ENCODE measurements at regions not wholly inside any gene's neighbourhood (a gene's known extent, or its start where the extent isn't known, plus 50 kb on each side); places are given as distances from the start of the nearest gene placed in this dataset.
"Not testable (repeated sequence)": the region's sequence is repeated elsewhere in the genome, so short reads cannot be mapped to it uniquely, and the experiment has no call there.

DNA sequence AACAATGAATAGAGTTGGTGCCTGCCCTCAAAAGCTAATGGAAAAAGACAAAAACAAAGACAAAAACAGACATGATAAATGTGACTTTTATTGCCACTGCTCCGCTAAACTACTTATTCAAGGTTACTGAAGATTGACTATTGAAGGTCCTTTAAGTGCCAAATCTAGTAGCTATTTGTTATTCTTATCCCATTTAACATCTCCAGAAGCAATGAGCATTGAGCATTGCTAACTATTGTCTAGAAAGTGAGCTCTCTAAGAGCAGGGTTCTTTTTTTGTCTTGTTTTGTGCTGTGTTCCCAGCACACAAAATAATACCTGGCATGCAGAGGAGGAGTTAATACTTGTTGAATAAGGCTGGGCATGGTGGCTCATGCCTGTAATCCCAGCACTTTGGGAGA lies 95.4 kb upstream of the SFRP2 start:
- TF ChIP-seq EP300 (IDR thresholded peaks at IDR 0.05), result no peak
- no peak for TF ChIP-seq POLR2AphosphoS5 (IDR thresholded peaks at IDR 0.05)
- TF ChIP-seq POLR2A (IDR thresholded peaks at IDR 0.05; ENCODE audit: low read depth), result no peak
- TF ChIP-seq, protein P1, sequence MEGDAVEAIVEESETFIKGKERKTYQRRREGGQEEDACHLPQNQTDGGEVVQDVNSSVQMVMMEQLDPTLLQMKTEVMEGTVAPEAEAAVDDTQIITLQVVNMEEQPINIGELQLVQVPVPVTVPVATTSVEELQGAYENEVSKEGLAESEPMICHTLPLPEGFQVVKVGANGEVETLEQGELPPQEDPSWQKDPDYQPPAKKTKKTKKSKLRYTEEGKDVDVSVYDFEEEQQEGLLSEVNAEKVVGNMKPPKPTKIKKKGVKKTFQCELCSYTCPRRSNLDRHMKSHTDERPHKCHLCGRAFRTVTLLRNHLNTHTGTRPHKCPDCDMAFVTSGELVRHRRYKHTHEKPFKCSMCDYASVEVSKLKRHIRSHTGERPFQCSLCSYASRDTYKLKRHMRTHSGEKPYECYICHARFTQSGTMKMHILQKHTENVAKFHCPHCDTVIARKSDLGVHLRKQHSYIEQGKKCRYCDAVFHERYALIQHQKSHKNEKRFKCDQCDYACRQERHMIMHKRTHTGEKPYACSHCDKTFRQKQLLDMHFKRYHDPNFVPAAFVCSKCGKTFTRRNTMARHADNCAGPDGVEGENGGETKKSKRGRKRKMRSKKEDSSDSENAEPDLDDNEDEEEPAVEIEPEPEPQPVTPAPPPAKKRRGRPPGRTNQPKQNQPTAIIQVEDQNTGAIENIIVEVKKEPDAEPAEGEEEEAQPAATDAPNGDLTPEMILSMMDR (IDR thresholded peaks at IDR 0.05), result no peak
- intact Hi-C loops (cut with DNase I), result no loop called here
- WGBS, result 83% methylated on average over 1 of the region's 1 CpG

DNA sequence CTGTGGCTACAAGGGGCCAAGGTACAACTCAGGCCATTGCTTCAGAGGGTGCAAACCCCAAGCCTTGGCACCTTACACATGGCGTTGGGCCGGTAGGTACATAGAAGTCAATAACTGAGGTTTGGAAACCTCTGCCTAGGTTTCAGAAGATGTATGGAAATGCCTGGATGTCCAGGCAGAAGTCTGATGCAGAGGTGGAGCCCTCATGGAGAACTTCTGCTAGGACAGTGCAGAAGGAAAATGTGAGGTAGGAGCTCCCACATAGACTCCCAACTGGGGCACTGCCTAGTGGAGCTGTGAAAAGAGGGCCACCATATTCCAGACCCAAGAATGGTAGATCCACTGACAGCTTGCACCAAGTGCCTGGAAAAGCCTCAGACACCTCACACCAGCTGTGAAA lies 92.1 kb upstream of the SFRP2 start:
- Histone ChIP-seq H3K27me3 (no peaks in the 10 kb centered on the region), H3K4me1 (no peaks in the 10 kb centered on the region), H3K9me3 (peaks cover 0 to 9% (median 2%) of the 10 kb centered on the region in 4 donors), H3K4me3 (no peak overlapping the region), H3K36me3 (no peaks in the 10 kb centered on the region), H3K27ac (replicated peaks in 1 of 4) (no peak overlapping the region)
- intact Hi-C loops (cut with DNase I), result no loop called here
- no peak for DNase-seq (ENCODE audit: extremely low spot score)
- 68% methylated on average over 2 of the region's 2 CpGs for whole genome bisulfite sequencing
- TF ChIP-seq POLR2A (IDR thresholded peaks at IDR 0.05; ENCODE audit: low read depth), result no peak
- no peak for TF ChIP-seq EP300 (IDR thresholded peaks at IDR 0.05)
- no peak for TF ChIP-seq POLR2AphosphoS5 (IDR thresholded peaks at IDR 0.05)
- TF ChIP-seq, protein P1 (IDR thresholded peaks at IDR 0.05), result no peak

More for the DNA sequence above, 95.4 kb upstream of the SFRP2 start:
- H3K27ac ChIP-seq (replicated peaks in 1 of 4), result no peak overlapping the region
- no peaks in the 10 kb centered on the region for H3K27me3 ChIP-seq
- no peaks in the 10 kb centered on the region for H3K4me1 ChIP-seq
- DNase-seq (ENCODE audit: extremely low spot score), result no peak
- H3K9me3 ChIP-seq, result peaks cover 0 to 9% (median 2%) of the 10 kb centered on the region in 4 donors
- H3K4me3 ChIP-seq, result no peak overlapping the region
- no peaks in the 10 kb centered on the region for H3K36me3 ChIP-seq

DNA sequence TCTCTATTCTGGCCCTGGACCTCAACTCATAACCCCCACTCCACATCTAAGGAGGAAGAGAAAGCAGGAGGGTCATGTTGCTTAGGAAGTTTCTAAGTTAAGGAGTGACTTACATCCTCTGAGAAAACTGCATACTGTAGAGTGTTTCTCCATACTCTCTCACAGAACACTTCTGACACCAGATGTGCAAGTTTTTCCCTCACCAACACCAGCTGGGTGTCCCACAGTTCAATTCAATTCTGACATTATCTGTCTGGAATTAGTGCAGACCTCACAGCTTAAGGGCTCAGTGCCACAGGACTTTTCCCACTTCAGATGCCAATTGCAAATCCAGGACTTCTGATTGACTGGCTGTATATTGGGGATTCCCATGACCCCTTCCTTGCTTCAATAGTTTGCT lies 89.0 kb upstream of the SFRP2 start:
- Histone ChIP-seq H3K4me1 (no peaks in the 10 kb centered on the region), H3K4me3 (no peak overlapping the region), H3K27me3 (no peaks in the 10 kb centered on the region), H3K9me3 (peaks cover 0 to 9% (median 2%) of the 10 kb centered on the region in 4 donors), H3K36me3 (no peaks in the 10 kb centered on the region), H3K27ac (replicated peaks in 1 of 4) (no peak overlapping the region)
- DNase-seq (ENCODE audit: extremely low spot score), result no peak
- intact Hi-C loops (cut with DNase I), result no loop called here
- TF ChIP-seq, protein P1 (IDR thresholded peaks at IDR 0.05), result no peak
- TF ChIP-seq EP300 (IDR thresholded peaks at IDR 0.05), result no peak
- TF ChIP-seq POLR2A (IDR thresholded peaks at IDR 0.05; ENCODE audit: low read depth), result no peak
- TF ChIP-seq POLR2AphosphoS5 (IDR thresholded peaks at IDR 0.05), result no peak

DNA sequence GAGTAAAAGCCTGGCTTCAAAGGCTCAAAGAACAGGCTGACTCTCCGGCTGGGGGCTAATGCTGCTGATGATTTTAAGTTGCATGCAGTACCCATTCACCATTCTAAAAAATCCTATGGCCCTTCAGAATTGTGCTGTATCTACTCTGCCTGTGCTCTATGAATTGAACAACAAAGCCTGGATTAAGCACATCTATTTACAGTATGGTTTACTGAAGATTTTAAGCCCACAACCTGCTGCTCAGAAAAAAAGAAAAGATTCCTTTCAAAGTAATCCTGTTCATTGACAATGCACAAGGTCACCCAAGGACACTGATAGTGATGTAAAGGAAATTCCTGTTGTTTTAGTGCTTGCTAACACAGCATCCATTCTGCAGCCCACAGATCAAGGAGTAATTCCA lies 84.9 kb upstream of the SFRP2 start:
- no peaks in the 10 kb centered on the region for H3K9me3 ChIP-seq
- H3K27ac ChIP-seq (replicated peaks in 1 of 4), result no peak overlapping the region
- TF ChIP-seq EP300 (IDR thresholded peaks at IDR 0.05) (no peak), POLR2A (IDR thresholded peaks at IDR 0.05; ENCODE audit: low read depth) (no peak), POLR2AphosphoS5 (IDR thresholded peaks at IDR 0.05) (no peak)
- TF ChIP-seq, protein P1 (IDR thresholded peaks at IDR 0.05), result no peak
- no peaks in the 10 kb centered on the region for H3K36me3 ChIP-seq
- no peaks in the 10 kb centered on the region for H3K27me3 ChIP-seq
- DNase-seq (ENCODE audit: extremely low spot score), result no peak
- no peaks in the 10 kb centered on the region for H3K4me1 ChIP-seq
- intact Hi-C loops (cut with DNase I), result no loop called here
- no peak overlapping the region for H3K4me3 ChIP-seq
- 83% methylated on average over 1 of the region's 1 CpG for WGBS

DNA sequence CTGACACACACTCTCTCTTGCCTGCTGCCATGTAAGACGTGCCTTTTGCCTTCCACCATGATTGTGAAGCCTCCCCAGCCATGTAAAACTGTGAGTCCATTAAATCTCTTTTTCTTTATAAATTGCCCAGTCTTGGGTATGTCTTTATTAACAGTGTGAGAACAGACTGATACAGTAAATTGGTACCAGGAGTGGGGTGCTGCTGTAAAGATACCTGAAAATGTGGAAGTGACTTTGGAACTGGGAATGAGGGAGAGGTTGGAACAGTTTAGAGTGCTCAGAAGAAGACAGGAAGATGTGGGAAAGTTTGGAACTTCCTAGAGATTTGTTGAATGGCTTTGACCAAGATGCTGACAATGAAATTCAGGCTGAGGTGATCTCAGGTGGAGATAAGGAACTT lies 77.9 kb upstream of the SFRP2 start:
- 93% methylated on average over 1 of the region's 1 CpG for WGBS

More for the DNA sequence above, 77.9 kb upstream of the SFRP2 start:
- intact Hi-C loops (cut with DNase I); H3K36me3 ChIP-seq; H3K4me1 ChIP-seq; DNase-seq (ENCODE audit: extremely low spot score); H3K27ac ChIP-seq (replicated peaks in 1 of 4); H3K4me3 ChIP-seq; H3K27me3 ChIP-seq: not testable (repeated sequence)
- H3K9me3 ChIP-seq, result peaks cover 0 to 49% (median 29%) of the 10 kb centered on the region in 4 donors
